Stimulated activated naive CD8-positive, alpha-beta T cell treated with anti-CD3 and anti-CD28 coated beads, Interleukin-15, Interleukin-2, amounts not matched to agents 100 ng/mL and 50 ng/mL, for 24 hours (primary cell): ENCODE measurements at regions not wholly inside any gene's neighbourhood (a gene's known extent, or its start where the extent isn't known, plus 50 kb on each side); places are given as distances from the start of the nearest gene placed in this dataset.

Experiments used
- H3K27ac Mint-ChIP-seq: one replicate; pipeline ENCODE4 v1.8.0; 2021; ENCODE audit warnings: mild to moderate bottlenecking, mixed read lengths
- H3K27me3 Mint-ChIP-seq: one replicate; pipeline ENCODE4 v1.8.0; 2021; ENCODE audit warnings: mixed read lengths
- H3K36me3 Mint-ChIP-seq: one replicate; pipeline ENCODE4 v1.8.0; 2021; ENCODE audit warnings: low read depth, mixed read lengths
- H3K4me1 Mint-ChIP-seq: one replicate; pipeline ENCODE4 v1.8.0; 2021; ENCODE audit warnings: low read depth, mixed read lengths
- H3K4me3 Mint-ChIP-seq: one replicate; pipeline ENCODE4 v1.8.0; 2021; ENCODE audit warnings: mild to moderate bottlenecking, mixed read lengths
- H3K9me3 Mint-ChIP-seq: one replicate; pipeline ENCODE4 v1.8.0; 2021; ENCODE audit warnings: mixed read lengths

- Mint-ChIP-seq H3K27me3 (no peaks in the 10 kb centered on the region), H3K4me3 (no peak overlapping the region), H3K36me3 (no peaks in the 10 kb centered on the region), H3K4me1 (peaks cover 23% of the 10 kb centered on the region), H3K9me3 (no peaks in the 10 kb centered on the region), H3K27ac (no peak overlapping the region)
These were observed 494.0 kb upstream of the NR2F2 start for GRCh38 chr15:95836536-95836935.

GRCh38 chr15:95837341-95838004, 493.0 kb upstream of the NR2F2 start:
- peaks cover 23% of the 10 kb centered on the region for H3K4me1 Mint-ChIP-seq
- no peak overlapping the region for H3K27ac Mint-ChIP-seq
- H3K4me3 Mint-ChIP-seq: no peak overlapping the region
- H3K9me3 Mint-ChIP-seq: no peaks in the 10 kb centered on the region
- no peaks in the 10 kb centered on the region for H3K27me3 Mint-ChIP-seq
- H3K36me3 Mint-ChIP-seq: no peaks in the 10 kb centered on the region

- Mint-ChIP-seq H3K27me3 (no peaks in the 10 kb centered on the region), H3K4me1 (peaks cover 23% of the 10 kb centered on the region), H3K9me3 (no peaks in the 10 kb centered on the region), H3K4me3 (no peak overlapping the region), H3K36me3 (no peaks in the 10 kb centered on the region), H3K27ac (peak overlapping the region; percentile 17)
These were observed 491.1 kb upstream of the NR2F2 start for GRCh38 chr15:95839367-95839782.

- H3K36me3 Mint-ChIP-seq: no peaks in the 10 kb centered on the region
- peaks cover 23% of the 10 kb centered on the region for H3K4me1 Mint-ChIP-seq
- no peaks in the 10 kb centered on the region for H3K27me3 Mint-ChIP-seq
- no peak overlapping the region for H3K27ac Mint-ChIP-seq
- no peak overlapping the region for H3K4me3 Mint-ChIP-seq
- H3K9me3 Mint-ChIP-seq: no peaks in the 10 kb centered on the region
These were observed 490.5 kb upstream of the NR2F2 start for GRCh38 chr15:95840004-95840403.

GRCh38 chr15:95840855-95841254, 489.6 kb upstream of the NR2F2 start:
- Mint-ChIP-seq H3K4me1 (peaks cover 23% of the 10 kb centered on the region), H3K36me3 (no peaks in the 10 kb centered on the region), H3K27ac (no peak overlapping the region), H3K27me3 (no peaks in the 10 kb centered on the region), H3K4me3 (no peak overlapping the region), H3K9me3 (no peaks in the 10 kb centered on the region)

GRCh38 chr15:95842576-95842975, 487.9 kb upstream of the NR2F2 start:
- Mint-ChIP-seq H3K4me3 (no peak overlapping the region), H3K4me1 (peaks cover 23% of the 10 kb centered on the region), H3K9me3 (no peaks in the 10 kb centered on the region), H3K36me3 (no peaks in the 10 kb centered on the region), H3K27me3 (no peaks in the 10 kb centered on the region), H3K27ac (no peak overlapping the region)

- Mint-ChIP-seq H3K9me3 (no peaks in the 10 kb centered on the region), H3K36me3 (no peaks in the 10 kb centered on the region), H3K27me3 (no peaks in the 10 kb centered on the region), H3K4me1 (peaks cover 23% of the 10 kb centered on the region), H3K27ac (no peak overlapping the region), H3K4me3 (no peak overlapping the region)
These were observed 487.1 kb upstream of the NR2F2 start for GRCh38 chr15:95843241-95843910.

GRCh38 chr15:95845862-95846515, 484.5 kb upstream of the NR2F2 start:
- Mint-ChIP-seq H3K27me3 (peaks cover 3% of the 10 kb centered on the region), H3K36me3 (no peaks in the 10 kb centered on the region), H3K9me3 (peaks cover 4% of the 10 kb centered on the region), H3K4me1 (peaks cover under 1% of the 10 kb centered on the region), H3K27ac (no peak overlapping the region), H3K4me3 (no peak overlapping the region)

- no peaks in the 10 kb centered on the region for H3K4me1 Mint-ChIP-seq
- H3K9me3 Mint-ChIP-seq: peaks cover 4% of the 10 kb centered on the region
- no peaks in the 10 kb centered on the region for H3K36me3 Mint-ChIP-seq
- H3K4me3 Mint-ChIP-seq: no peak overlapping the region
- no peak overlapping the region for H3K27ac Mint-ChIP-seq
- peaks cover 3% of the 10 kb centered on the region for H3K27me3 Mint-ChIP-seq
These were observed 482.4 kb upstream of the NR2F2 start for GRCh38 chr15:95848126-95848525.

GRCh38 chr15:95850837-95851236, 479.7 kb upstream of the NR2F2 start:
- Mint-ChIP-seq H3K9me3 (peaks cover 4% of the 10 kb centered on the region), H3K27ac (no peak overlapping the region), H3K27me3 (peaks cover 8% of the 10 kb centered on the region), H3K36me3 (no peaks in the 10 kb centered on the region), H3K4me1 (no peaks in the 10 kb centered on the region), H3K4me3 (no peak overlapping the region)

GRCh38 chr15:95853350-95853749, 477.1 kb upstream of the NR2F2 start:
- Mint-ChIP-seq H3K4me1 (no peaks in the 10 kb centered on the region), H3K27me3 (peaks cover 8% of the 10 kb centered on the region), H3K36me3 (no peaks in the 10 kb centered on the region), H3K9me3 (peaks cover 11% of the 10 kb centered on the region), H3K27ac (no peak overlapping the region), H3K4me3 (no peak overlapping the region)

- Mint-ChIP-seq H3K27me3 (peaks cover 12% of the 10 kb centered on the region), H3K27ac (no peak overlapping the region), H3K4me3 (no peak overlapping the region), H3K36me3 (no peaks in the 10 kb centered on the region), H3K4me1 (no peaks in the 10 kb centered on the region), H3K9me3 (peaks cover 9% of the 10 kb centered on the region)
These were observed 473.3 kb upstream of the NR2F2 start for GRCh38 chr15:95857124-95857757.

- Mint-ChIP-seq H3K9me3 (peaks cover 9% of the 10 kb centered on the region), H3K4me3 (no peak overlapping the region), H3K27me3 (peaks cover 12% of the 10 kb centered on the region), H3K36me3 (no peaks in the 10 kb centered on the region), H3K27ac (no peak overlapping the region), H3K4me1 (no peaks in the 10 kb centered on the region)
These were observed 472.7 kb upstream of the NR2F2 start for GRCh38 chr15:95857758-95858157.

- H3K4me3 Mint-ChIP-seq: no peak overlapping the region
- no peaks in the 10 kb centered on the region for H3K36me3 Mint-ChIP-seq
- H3K4me1 Mint-ChIP-seq: peaks cover 6% of the 10 kb centered on the region
- peaks cover 7% of the 10 kb centered on the region for H3K27me3 Mint-ChIP-seq
- H3K27ac Mint-ChIP-seq: no peak overlapping the region
- H3K9me3 Mint-ChIP-seq: peaks cover 9% of the 10 kb centered on the region
These were observed 470.1 kb upstream of the NR2F2 start for GRCh38 chr15:95860406-95860805.

- Mint-ChIP-seq H3K9me3 (no peaks in the 10 kb centered on the region), H3K27ac (no peak overlapping the region), H3K36me3 (no peaks in the 10 kb centered on the region), H3K27me3 (peaks cover 11% of the 10 kb centered on the region), H3K4me1 (peaks cover 6% of the 10 kb centered on the region), H3K4me3 (no peak overlapping the region)
These were observed 466.0 kb upstream of the NR2F2 start for GRCh38 chr15:95864467-95864886.
